HG02885 (cell line): ENCODE measurements at regions not wholly inside any gene's neighbourhood (a gene's known extent, or its start where the extent isn't known, plus 50 kb on each side); places are given as distances from the start of the nearest gene placed in this dataset.

ENCODE experiments used
- ATAC-seq: cut with Tn5 transposase; IDR thresholded peaks from one replicate; pipeline ENCODE4 v1.9.1; 2021; ENCODE audit warnings: mild to moderate bottlenecking; ENCODE audit not compliant: unreplicated experiment, poor library complexity

- no peak for ATAC-seq
These were observed 535.9 kb downstream of the TFEC start for GRCh38 chr7:115494529-115495147.

DNA sequence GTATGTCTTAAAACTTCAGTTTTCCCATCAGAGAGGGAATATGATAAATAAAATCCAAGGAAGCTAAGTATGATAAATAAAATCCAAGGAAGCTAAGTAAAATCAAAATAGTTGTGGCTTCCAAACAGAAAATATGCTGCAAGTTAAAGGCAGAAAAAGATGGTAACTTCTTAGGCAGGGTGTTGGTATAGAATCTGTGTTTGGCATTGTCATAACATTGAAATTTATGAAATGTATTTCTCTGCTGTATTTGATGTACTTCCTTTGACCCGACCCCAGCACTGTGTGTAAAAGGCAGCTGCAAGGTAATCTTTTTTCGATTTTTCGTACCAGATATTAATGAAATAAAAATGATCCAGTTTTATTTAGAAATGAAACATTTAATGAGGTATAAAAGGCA lies 537.2 kb downstream of the TFEC start:
- ATAC-seq = no peak

GRCh38 chr7:115491744-115492380 lies 538.7 kb downstream of the TFEC start:
- no peak for ATAC-seq

DNA sequence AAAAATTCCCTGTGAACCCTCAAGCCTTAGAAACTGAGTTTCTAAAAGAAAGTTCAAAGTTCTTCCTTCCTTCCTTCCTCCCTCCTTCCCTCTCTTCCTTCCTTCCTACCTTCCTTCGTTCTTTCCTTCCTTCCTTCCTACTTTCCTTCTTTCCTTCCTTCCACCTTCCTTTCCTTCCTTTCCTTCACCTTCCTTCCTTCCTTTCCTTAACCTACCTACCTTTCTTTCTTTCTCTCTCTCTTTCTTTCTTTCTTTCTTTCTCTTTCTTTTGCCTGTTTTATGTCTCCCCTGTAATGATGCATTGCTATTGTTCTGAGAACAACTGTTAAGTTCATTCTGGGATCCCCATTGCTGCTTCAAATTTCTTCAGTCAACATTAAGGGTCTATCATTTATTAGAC lies 551.1 kb downstream of the TFEC start:
- no peak for ATAC-seq

DNA sequence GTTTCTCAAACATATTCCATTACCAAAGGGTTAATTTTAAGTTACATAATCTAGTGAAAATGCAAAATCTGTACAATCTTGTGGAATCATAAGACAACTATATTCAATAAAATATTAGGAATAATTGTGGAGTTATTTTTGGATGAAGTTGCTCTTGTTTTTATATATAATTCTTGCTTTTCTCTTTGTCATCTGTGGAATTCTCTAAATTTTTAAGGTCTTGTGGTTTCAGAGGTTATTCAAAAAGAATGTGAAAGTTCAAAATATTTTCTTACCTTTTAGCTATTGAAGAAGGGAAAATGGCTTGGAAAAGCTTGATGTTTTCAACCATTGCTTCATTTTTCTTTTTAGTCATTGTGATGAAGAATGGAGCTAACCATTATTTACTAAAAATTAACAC lies 552.1 kb downstream of the TFEC start:
- ATAC-seq = no peak

- ATAC-seq = no peak
These were observed 553.3 kb downstream of the TFEC start for GRCh38 chr7:115477193-115477651.

DNA sequence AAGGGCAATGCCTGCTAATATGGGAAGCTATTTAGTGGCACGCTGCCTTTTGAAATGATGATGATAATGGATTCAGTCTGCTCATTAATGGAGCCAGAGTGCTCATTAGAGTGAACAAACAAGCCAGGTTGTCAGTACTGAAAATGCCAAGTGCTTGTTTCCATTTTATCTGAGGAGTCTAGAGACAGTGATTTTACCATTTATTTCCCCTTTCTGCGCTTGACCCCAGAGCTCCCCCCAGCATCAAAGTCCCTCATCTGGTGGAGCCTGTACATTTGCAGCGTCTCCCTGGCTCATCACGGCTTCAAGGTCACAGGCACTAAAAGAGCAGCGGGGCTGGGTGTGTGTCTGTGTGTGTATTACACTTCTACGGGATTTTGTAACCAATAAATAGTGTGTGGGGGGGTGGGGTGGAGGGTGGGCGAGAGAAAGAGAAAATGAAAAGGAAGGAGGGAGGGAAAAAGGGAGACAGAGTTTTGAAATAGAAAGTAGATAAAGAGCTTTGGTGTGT lies 553.8 kb downstream of the TFEC start:
- ATAC-seq = no peak

DNA sequence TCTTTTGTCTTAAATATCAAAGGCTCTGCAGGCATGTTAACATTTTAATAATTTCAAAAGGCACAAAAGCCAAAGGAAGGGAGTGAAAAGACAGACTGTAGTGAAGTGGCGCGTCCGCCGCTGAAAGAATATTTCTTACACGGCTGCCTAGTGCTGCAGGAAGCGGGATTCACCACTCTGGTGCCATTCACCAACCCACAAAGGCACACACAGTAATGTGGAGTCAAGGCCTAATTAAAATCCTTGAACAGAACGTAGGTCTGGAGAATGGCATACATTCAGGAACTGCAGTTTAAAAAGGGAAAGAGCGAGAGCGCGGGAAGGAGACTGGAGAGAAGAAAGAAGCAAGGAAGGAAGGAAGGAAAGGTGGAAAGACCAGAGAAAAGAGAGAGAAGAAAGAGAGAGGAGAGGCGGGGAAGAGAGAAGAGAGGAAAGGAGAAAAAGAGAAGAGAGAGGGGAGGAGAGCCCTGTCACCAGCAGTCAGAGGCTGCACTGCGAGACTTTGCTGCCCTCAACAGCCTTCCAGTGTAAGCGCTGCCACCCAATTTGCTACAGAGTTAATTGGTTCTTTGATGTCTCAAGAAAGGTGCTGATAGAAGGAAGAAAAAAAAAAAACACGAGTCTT lies 554.0 kb downstream of the MDFIC start:
- peak; percentile 49 for ATAC-seq

GRCh38 chr7:115475206-115475605 lies 553.3 kb downstream of the MDFIC start:
- no peak for ATAC-seq

GRCh38 chr7:115474137-115474536 lies 552.2 kb downstream of the MDFIC start:
- ATAC-seq = no peak

- no peak for ATAC-seq
These were observed 550.0 kb downstream of the MDFIC start for GRCh38 chr7:115471891-115472290.

GRCh38 chr7:115462301-115463015 lies 540.6 kb downstream of the MDFIC start:
- ATAC-seq = no peak

- ATAC-seq = peak; percentile 49
These were observed 527.8 kb downstream of the MDFIC start for GRCh38 chr7:115449689-115450088.

DNA sequence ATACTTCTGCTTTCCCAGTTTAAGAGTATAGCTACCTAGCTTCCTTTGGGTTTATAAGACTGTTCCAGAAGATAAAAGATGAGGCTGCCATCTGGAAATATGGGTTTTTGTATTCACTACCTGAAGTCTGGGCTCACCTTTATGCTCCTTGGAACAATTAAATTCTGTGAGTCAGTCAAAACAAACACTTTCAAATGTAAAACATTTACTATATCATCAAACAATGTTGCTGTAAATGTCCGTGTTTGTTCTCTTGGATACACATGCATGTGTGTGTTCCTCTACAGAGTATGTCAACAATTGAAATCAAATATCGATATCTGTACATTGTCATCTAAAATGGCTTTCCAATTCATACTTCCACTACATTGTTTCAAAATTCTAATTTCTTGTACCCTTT lies 525.6 kb downstream of the MDFIC start:
- no peak for ATAC-seq

DNA sequence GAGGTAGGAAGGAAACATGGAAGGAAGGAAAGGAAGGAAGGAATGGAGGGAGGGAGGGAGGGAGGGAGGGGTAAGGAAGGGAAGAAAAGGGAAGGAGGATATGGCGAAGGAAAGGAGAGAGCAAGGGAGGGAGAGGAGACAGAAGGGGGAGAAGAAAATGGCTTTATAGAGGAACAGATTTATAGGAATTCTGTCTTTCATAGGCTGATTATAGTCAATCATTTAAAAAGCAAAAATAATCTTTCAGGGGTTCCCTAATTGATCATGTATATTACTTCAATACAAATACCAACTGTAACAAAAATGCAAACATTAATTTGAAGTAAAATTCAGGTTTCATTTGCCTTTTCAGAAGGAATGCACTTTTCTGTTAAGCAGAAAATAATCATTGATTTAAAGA lies 519.1 kb downstream of the MDFIC start:
- no peak for ATAC-seq

DNA sequence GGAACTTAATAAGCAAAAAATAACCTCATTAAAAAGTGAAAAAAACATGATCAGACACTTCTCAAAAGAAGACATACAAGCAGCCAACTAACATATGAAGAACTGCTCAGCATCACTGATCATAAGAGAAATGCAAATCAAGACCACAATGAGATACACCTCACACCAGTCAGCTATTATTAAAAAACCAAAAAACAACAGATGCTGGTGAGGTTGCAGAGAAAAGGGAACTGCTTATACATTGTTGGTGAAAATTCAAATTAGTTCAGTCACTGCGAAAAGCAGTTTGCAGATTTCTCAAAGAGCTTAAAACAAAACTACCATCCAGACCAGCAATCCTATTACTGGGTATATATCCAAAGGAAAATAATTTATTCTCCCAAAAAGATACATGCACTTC lies 513.3 kb downstream of the MDFIC start:
- ATAC-seq = peak; percentile 96

DNA sequence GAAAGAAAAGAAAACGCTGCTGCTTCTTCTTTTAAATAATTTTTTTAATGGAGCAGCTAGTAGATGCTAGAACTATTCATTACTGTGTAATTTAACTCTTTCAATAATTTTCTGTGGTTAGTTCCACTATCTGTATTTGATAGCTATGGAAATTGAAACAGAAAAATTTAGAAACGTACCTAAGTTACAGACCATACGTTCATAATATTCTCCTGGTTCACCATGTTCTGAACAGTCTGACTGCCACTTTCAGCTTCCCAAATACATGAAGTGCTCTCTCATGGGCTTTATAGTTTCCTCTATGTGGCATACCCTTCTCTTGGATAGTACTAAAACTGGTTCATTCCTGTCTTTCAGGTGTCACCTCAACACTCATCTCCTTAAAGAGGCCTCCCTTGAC lies 508.0 kb downstream of the MDFIC start:
- no peak for ATAC-seq

DNA sequence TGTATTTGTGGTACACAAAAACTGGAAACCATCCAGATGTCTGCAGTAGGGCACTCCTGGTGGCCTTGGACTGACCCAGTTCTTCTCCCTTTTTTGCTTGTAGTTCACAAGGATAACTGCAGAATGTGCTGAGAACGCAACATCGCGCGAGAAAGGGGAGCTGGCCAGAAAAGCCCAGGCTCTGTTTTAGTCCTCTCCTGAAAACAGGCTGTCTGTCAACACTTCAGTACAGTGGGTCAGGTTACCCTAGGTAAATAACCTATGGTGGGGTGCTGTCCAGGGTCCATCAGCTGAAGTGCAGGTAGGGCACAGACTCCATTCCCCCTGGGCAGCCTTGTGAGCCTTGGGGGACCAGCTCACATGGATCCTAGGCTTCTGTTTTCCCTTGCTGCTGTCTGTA lies 495.8 kb downstream of the MDFIC start:
- ATAC-seq = no peak

- peak; percentile 95 for ATAC-seq
These were observed 489.2 kb downstream of the MDFIC start for GRCh38 chr7:115410972-115411686.

- no peak for ATAC-seq
These were observed 488.5 kb downstream of the MDFIC start for GRCh38 chr7:115410434-115410820.
